ENCODE measurements at regions not wholly inside any gene's neighbourhood (a gene's known extent, or its start where the extent isn't known, plus 50 kb on each side); places are given as distances from the start of the nearest gene placed in this dataset.

- H3K9me2 ChIP-seq = no peaks in the 10 kb centered on the region
- ChIA-PET POLR2A (interaction anchor here (0.8 to 5.7 kb wide), 7 partner anchors 22 to 284 kb away, joined by 3 to 49 read pairs (median 6); partner anchors contain the start of gene VEGFA), CTCF (interaction anchor here (1.1 to 12.2 kb wide), 10 partner anchors 11 to 283 kb away, joined by 3 to 203 read pairs (median 5); partner anchors contain the start of gene VEGFA)
- no peaks in the 10 kb centered on the region for H4K20me1 ChIP-seq (ENCODE audit: insufficient read depth)
- H3K4me1 ChIP-seq (ENCODE audit: control insufficient read depth in 1 of 2, insufficient read depth in 2 of 2, low read depth in 1 of 2, low read length in 1 of 2) = peaks cover 73 to 99% of the 10 kb centered on the region in 2 experiments
- H2AFZ ChIP-seq (ENCODE audit: low read depth) = no peak overlapping the region
- H3K27me3 ChIP-seq (ENCODE audit: insufficient read depth) = no peaks in the 10 kb centered on the region
- no peaks in the 10 kb centered on the region for H3K9me3 ChIP-seq
- no peak for DNase-seq
- H3K9ac ChIP-seq = no peak overlapping the region
- no peaks in the 10 kb centered on the region for H3K79me2 ChIP-seq (ENCODE audit: insufficient read depth)
- H3K4me3 ChIP-seq (ENCODE audit: low read depth in 2 of 2, low read length in 1 of 2) = no peak overlapping the region
- WGBS (ENCODE audit: low lambda C conversion rate) = 86% methylated on average over 4 of the region's 6 CpGs
- peaks cover 15% of the 10 kb centered on the region for H3F3A ChIP-seq (replicated peaks; ENCODE audit: insufficient read depth)
- no peaks in the 10 kb centered on the region for H3K36me3 ChIP-seq (replicated peaks in 1 of 2; ENCODE audit: control insufficient read depth in 1 of 2, insufficient read depth in 2 of 2, low read length in 1 of 2)
- H3K27ac ChIP-seq (ENCODE audit: low read depth in 2 of 2, low read length in 1 of 2) = peak overlapping the region in 1 of 2 experiments; percentile 94; a peak in 2 of 4 replicates
- H3K4me2 ChIP-seq = no peak overlapping the region
- TF ChIP-seq EZH2phosphoT487 (IDR thresholded peaks at IDR 0.05; ENCODE audit: borderline replicate concordance, low read depth) (no peak), FOXJ3 (CRISPR knock-in tag; IDR thresholded peaks at IDR 0.05) (no peak), REST (IDR thresholded peaks at IDR 0.05; ENCODE audit: low read depth, low read length) (no peak), TCF12 (IDR thresholded peaks at IDR 0.05) (no peak), MAX (IDR thresholded peaks at IDR 0.05; ENCODE audit: low read depth) (no peak), POLR2AphosphoS5 (IDR thresholded peaks at IDR 0.05; ENCODE audit: low read depth, low read length) (no peak), RCOR1 (IDR thresholded peaks at IDR 0.05; ENCODE audit: low read length) (no peak)
Measured at GRCh38 chr6:44053106-44053756, 74.0 kb downstream of the MRPL14 start.

- Histone ChIP-seq H3K27ac (ENCODE audit: low read depth in 2 of 2, low read length in 1 of 2) (peak overlapping the region; percentile 68 to 94; a peak in 3 of 4 replicates), H3K9me3 (no peaks in the 10 kb centered on the region), H3K4me1 (ENCODE audit: control insufficient read depth in 1 of 2, insufficient read depth in 2 of 2, low read depth in 1 of 2, low read length in 1 of 2) (peaks cover 66 to 99% of the 10 kb centered on the region in 2 experiments), H3K36me3 (replicated peaks in 1 of 2; ENCODE audit: control insufficient read depth in 1 of 2, insufficient read depth in 2 of 2, low read length in 1 of 2) (no peaks in the 10 kb centered on the region), H2AFZ (ENCODE audit: low read depth) (no peak overlapping the region), H3K4me2 (no peak overlapping the region), H3K79me2 (ENCODE audit: insufficient read depth) (no peaks in the 10 kb centered on the region), H3K9ac (no peak overlapping the region), H3K4me3 (ENCODE audit: low read depth in 2 of 2, low read length in 1 of 2) (no peak overlapping the region), H3K9me2 (no peaks in the 10 kb centered on the region), H4K20me1 (ENCODE audit: insufficient read depth) (no peaks in the 10 kb centered on the region), H3K27me3 (ENCODE audit: insufficient read depth) (no peaks in the 10 kb centered on the region), H3F3A (replicated peaks; ENCODE audit: insufficient read depth) (peaks cover 8% of the 10 kb centered on the region)
- ChIA-PET CTCF (interaction anchor here (1.2 to 12.2 kb wide), 11 partner anchors 11 to 283 kb away, joined by 3 to 203 read pairs (median 6); partner anchors contain the start of gene VEGFA), POLR2A (interaction anchor here (0.8 to 5.7 kb wide), 6 partner anchors 22 to 283 kb away, joined by 3 to 49 read pairs (median 6); partner anchors contain the start of gene VEGFA)
- DNase-seq = peak; percentile 60
- TF ChIP-seq SIN3A (IDR thresholded peaks at IDR 0.05; ENCODE audit: borderline replicate concordance, low read depth, low read length) = no peak
- peak; percentile 54 for TF ChIP-seq CHD2 (IDR thresholded peaks at IDR 0.05; ENCODE audit: low read length, partially characterized antibody)
- TF ChIP-seq GABPA (IDR thresholded peaks at IDR 0.05; ENCODE audit: low read depth) = 0 out of 2 replicates have a peak, but pooled peaks have one; percentile 13
- WGBS (ENCODE audit: low lambda C conversion rate) = 52% methylated on average over 4 of the region's 4 CpGs
Measured at GRCh38 chr6:44052419-44053023, 74.7 kb downstream of the MRPL14 start.

Data from SK-N-SH (cell line).